Right hindlimb (tissue), 1 donor: ENCODE measurements at regions not wholly inside any gene's neighbourhood (a gene's known extent, or its start where the extent isn't known, plus 50 kb on each side); places are given as distances from the start of the nearest gene placed in this dataset.

Experiments
- DNase-seq: peaks from one replicate; pipeline ENCODE4 v3.0.0-alpha.2; 2018

GRCh38 chr6:90934081-90934480, 347.2 kb upstream of the MAP3K7 start:
- DNase-seq, result no peak

DNA sequence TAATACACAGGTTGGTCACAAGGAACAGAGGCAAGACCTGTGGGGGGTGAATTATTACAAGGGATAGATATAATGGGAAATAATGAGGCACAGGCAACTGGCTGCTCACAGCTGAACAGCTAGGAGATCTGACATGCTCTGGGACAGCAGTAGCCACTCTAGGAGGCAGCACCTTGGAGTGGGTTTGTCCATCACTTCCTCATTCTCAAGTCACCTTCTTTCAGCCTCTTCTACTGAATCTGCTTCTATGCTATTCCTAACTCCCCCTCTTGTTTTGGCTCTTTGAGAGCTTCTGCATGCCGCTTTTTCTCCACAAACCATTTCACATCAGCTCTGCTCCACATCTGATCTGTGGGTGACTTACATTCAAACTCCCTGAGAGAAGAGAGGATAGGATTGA, 345.5 kb upstream of the MAP3K7 start:
- DNase-seq, result no peak

DNA sequence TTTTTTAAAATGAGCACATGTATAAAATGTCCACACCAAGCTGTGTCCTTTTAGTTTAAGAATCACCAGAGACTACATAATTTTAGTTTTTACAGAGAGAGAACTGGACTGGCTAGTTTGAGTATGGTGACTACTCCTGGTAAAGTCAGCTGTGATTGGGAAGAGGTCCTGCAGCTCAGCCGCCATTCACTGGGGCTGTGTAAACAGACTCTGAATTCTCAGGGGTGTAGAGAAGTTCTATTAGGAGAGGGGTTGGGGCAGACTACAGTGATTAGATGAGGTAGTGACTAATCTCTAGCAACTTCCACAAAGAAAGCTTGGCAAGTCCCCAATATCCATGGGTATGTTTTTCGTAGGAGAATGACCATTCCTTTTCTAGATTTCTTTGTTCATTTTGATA, 341.2 kb upstream of the MAP3K7 start:
- DNase-seq, result no peak

DNA sequence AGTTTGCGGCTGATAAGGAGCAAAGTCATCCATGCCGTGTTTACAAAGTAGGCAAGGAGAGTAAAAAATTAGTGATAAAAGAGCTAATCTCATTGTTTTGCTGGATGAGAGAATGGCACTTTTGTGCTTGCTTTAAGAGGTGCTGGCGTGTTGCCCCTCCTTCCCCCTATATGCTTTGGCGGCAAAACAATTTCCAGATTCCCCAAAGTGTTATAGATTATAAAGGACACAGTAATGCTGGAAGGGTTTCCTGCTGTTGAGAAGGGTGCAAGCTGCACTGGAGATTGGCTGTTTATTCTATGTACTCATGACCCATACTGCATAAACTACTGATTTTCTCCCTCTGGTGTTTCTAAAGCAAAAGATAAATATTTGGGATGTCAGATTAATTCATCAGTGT, 338.9 kb upstream of the MAP3K7 start:
- DNase-seq, result no peak

DNA sequence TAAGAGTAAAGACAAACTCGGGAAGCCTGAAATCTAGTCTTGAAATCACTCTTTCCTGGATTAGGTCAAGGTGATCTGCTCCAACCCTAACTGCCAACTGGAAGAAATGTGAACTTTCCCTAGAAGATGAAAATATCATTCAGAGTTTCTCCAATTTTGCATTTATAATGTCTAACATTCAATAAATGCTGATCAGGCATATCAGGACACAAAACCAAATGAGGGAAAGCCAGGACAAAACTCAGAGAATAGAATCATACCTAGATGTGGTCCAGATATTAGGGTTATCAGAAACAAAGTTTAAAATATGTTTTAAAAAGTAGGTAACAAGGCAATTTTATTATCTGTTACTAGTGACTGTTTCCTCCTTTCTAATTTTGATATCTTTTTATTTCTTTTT, 335.5 kb upstream of the MAP3K7 start:
- DNase-seq, result no peak

DNA sequence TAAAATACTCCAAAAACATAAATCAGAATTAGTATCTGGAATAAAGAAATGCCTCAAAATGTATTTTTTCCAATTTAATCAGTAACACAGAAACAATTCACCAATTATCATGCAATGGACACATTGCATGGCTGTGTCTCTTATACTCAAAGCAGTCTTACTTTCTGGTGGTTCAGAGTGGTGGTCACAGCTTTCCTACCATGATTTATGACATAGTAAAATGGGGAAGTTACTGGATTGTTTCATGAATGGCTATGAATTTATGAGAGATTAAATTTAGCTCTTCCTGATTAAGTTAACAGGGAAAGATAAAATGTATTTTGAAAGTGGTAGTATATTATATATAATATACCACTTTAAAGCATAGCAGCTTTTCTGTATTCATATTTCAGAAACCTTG, 331.5 kb upstream of the MAP3K7 start:
- no peak for DNase-seq

GRCh38 chr6:90917376-90917775, 330.5 kb upstream of the MAP3K7 start:
- DNase-seq, result no peak

GRCh38 chr6:90916968-90917367, 330.1 kb upstream of the MAP3K7 start:
- DNase-seq, result no peak

- no peak for DNase-seq
These were observed 328.5 kb upstream of the MAP3K7 start for GRCh38 chr6:90915224-90915915.

- DNase-seq, result no peak
These were observed 327.4 kb upstream of the MAP3K7 start for GRCh38 chr6:90914312-90914711.

DNA sequence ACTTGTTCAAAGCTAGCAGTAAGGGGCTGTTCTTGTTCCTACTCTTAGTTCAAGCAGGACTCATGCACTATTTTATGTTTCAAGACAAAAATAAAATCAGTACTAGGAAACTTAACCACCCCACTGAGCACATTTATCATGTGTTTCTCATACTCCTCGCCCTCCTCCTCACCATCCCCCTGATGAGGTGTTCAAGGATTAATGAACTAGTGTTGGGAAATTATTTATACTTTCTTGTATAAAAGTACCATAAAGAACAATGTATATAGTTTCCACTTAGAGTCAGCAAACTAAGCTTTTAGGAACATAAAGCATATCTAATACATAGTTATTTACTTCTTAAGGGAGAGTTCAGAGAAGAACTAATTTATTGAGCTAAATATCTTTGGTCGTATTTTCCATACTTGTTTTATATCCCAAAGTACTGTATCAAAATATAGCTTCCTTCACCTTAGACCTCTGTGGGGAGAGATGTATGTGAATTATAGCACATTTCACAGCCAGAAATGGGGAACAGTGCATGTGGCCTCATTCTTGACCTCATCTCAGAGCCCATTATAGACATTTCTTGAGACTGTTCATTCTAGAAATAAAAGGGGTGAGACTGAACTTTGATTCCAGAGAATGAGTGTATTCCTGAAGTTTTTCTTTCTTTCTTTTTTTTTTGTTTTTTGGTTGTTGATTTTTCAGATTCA, 326.5 kb upstream of the MAP3K7 start:
- no peak for DNase-seq

DNA sequence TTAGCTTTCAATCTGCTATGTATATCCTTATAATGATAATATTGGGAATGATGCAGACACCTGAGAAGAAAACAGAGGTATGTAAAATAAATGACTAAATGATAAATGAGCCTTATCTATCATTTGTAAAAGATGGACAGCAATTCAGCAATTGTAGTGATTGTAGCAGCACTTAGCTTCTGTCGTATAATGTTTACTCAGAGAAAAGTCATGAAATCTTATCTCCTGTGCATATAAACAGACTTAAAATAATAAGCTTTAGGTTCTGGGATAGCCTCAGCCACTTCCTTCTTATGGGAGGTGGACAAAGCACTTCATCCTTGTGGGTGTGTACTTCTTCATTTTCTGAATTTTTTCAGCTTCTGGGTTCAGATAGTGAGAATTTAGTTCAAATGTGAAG, 324.8 kb upstream of the MAP3K7 start:
- DNase-seq, result no peak

- no peak for DNase-seq
These were observed 324.0 kb upstream of the MAP3K7 start for GRCh38 chr6:90910893-90911292.

DNA sequence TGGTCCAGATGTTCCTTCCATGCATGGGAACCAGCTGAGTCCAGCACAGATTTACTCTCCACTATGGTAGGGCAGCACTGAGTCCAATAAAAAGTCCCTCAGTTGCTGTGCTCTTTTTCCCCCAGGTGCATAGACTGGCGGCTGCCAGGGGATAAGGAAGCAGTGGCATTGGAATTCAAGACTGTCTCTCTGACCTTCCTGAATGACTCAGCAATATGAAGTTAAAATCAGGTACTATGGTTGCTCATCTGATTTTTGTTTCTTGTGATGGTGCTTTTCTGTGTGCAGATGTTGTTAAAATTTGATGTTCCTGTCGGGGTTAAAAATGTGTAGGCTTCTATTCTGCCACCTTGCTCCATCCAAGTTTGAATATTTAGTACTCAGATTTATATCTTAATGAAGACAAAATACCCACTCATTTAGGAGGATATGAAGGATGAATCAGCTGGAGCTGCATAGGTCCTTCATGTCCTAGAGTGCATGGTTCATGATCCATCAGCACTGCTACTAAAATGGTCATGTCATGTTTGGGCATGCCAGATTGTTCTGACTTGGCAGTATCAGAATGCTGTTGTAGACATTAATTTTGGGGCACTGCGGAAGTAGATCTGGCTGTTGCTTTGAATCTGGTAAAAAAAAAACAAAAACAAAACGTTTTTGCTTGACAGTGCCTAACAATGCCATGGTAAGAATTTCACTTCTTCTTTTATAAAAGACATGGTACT, 321.2 kb upstream of the MAP3K7 start:
- no peak for DNase-seq

DNA sequence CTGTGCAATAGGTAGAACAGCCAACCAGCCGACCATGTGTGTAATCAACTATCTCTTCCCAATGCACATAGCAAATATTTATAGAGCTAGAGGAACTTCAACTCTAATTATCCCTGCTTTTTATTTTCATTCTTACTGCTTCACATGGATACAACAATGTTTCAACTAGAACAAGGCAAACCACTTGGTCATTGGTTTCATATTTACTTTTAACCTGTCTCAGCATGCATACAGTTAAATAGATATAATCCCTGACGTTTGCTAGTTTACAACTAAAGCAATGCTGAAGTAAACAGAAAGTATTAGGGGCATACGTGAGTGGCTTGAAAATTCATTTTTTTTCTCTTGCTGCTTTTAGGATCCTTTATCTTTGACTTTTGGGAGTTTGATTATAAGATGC, 318.5 kb upstream of the MAP3K7 start:
- DNase-seq, result no peak

DNA sequence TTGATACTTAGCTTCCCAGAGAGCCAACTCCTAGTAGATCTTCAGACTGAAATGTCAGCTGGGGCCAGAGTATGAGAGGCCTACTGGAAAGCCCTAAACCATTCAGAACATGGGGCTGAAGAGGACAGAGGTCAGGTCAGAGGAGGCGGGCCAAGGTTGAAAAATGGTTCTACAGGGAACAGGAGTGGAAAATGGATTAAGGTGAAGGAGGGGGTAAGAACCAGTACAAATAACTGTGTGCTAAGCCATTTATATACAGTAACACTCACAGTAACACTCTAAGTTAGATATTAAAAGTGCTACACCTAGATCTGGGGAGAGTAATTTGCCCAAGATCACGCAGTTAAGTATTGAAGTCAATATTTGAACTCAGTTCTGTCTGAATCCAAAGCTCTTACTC, 313.2 kb upstream of the MAP3K7 start:
- no peak for DNase-seq

DNA sequence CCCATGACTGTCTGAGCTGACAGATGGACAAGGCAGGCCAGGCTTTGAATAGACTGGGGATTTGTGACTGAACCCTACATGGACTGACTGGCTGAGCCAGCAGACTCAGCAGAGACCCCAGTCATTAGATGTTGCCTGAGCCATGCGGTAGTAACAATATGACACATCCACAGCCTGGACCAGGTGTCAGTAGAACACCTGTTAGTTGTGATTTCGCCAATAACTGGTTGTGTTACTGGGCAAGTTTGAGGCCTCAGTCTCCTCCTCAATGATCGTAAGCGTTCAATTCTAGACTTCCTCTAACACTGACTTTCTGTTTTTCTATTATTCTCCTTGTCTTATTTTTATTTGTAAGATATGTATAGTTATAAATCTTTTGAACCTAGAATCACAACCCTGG, 311.9 kb upstream of the MAP3K7 start:
- DNase-seq, result no peak

- DNase-seq, result no peak
These were observed 309.2 kb upstream of the MAP3K7 start for GRCh38 chr6:90896075-90896547.

- DNase-seq, result no peak
These were observed 308.6 kb upstream of the MAP3K7 start for GRCh38 chr6:90895299-90896074.

DNA sequence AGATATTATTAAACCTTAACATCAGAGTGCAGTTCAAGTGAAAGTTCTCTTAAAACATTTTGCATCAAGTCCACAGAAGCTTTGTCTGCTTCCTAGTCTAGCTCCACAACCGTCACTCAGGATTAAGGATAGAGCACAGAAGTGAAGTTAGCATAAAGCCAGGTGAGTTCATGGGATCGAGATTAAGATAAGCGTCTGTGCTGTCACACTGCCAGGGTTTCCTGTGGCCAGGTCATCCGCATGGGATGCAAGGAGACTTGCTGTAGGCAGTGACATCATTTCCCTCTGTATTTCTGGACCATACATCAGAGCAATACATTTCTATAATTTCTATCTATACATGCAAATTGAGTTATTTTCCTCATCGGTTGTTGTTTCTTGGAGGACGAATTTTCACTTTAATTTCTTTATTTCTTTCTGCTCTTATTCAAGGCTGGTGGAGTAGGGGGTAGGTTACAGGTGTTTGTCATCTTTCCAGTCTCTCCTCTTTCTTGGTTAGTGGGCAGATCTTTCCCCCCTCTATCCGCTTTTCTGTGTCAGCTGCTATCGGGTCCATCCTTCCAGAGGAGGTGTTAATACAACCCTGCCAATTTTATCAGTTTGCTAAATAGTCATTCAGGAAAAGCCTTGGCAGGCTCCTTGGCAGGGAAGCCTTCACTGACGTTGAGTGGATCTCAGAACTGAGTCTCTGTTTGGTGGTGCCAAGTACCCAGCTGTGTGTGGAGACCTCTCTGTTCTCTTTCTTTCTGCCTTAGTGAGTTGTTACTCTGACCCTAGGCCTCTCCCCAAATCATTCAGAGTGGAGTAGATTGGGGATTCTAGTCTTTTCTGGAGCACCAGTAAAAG, 307.6 kb upstream of the MAP3K7 start:
- no peak for DNase-seq

- no peak for DNase-seq
These were observed 306.5 kb upstream of the MAP3K7 start for GRCh38 chr6:90893400-90893799.

DNA sequence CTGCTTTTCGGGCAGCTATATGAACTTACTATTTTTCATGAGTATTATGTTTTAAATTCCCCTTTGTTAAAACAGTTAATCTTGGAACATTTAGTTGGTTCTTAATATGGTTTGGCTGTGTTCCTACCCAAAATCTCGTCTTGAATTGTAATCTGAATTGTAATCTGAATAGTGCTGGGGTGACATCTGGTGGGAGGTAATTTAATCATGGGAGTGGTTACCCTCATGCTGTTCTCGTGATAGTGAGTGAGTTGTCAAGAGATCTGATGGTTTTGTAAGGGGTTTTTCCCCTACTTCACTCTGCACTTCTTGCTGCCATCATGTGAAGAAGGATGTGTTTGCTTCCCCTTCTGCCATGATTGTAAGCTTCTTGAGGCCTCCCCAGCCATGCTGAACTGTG, 305.4 kb upstream of the MAP3K7 start:
- DNase-seq, result no peak
